Activated B cell treated with CpG ODN at 0.5 μM for 24 hours (primary cell): ENCODE measurements at regions not wholly inside any gene's neighbourhood (a gene's known extent, or its start where the extent isn't known, plus 50 kb on each side); places are given as distances from the start of the nearest gene placed in this dataset.

Source experiments
- ATAC-seq: fragments of 200-7000 bp; cut with Tn5 transposase; one replicate; pipeline ENCODE4 v1.10.0; 2021; ENCODE audit warnings: low read depth, mild to moderate bottlenecking, moderate library complexity
- CTCF ChIA-PET: fragments of 350-600 bp; sonication (Branson Sonifier 250); formaldehyde crosslinking; loops from one replicate; lab custom pipeline; 2021; ENCODE audit warnings: antibody characterized with exemption; lab: Charles Lee
- POLR2A ChIA-PET: fragments of 350-600 bp; sonication (Branson Sonifier 250); formaldehyde crosslinking; loops from one replicate; lab custom pipeline; 2021; ENCODE audit warnings: antibody characterized with exemption; lab: Charles Lee
- DNase-seq: peaks from one replicate; pipeline ENCODE4 v3.0.0; 2022
- H3K27ac Mint-ChIP-seq: one replicate; pipeline ENCODE4 v1.8.0; 2020; ENCODE audit warnings: mixed read lengths
- H3K27me3 Mint-ChIP-seq: one replicate; pipeline ENCODE4 v1.8.0; 2021; ENCODE audit warnings: mixed read lengths
- H3K36me3 Mint-ChIP-seq: one replicate; pipeline ENCODE4 v1.8.0; 2021; ENCODE audit warnings: low read depth, mixed read lengths
- H3K4me1 Mint-ChIP-seq: one replicate; pipeline ENCODE4 v1.8.0; 2021; ENCODE audit warnings: mixed read lengths
- H3K4me3 Mint-ChIP-seq: one replicate; pipeline ENCODE4 v1.8.0; 2020; ENCODE audit warnings: mild to moderate bottlenecking, mixed read lengths
- H3K9me3 Mint-ChIP-seq: one replicate; pipeline ENCODE4 v1.8.0; 2020; ENCODE audit warnings: mixed read lengths
- intact Hi-C: fragments of 100-400 bp; cut with micrococcal nuclease; formaldehyde crosslinking; loops from one replicate; pipeline ENCODE4 v1.15.1; 2024
- TF ChIP-seq, protein P1 (sequence below): fragments of 200-600 bp; IDR thresholded peaks from one replicate; pipeline ENCODE4 v1.8.0; 2022; ENCODE audit warnings: antibody characterized with exemption, mild to moderate bottlenecking

DNA sequence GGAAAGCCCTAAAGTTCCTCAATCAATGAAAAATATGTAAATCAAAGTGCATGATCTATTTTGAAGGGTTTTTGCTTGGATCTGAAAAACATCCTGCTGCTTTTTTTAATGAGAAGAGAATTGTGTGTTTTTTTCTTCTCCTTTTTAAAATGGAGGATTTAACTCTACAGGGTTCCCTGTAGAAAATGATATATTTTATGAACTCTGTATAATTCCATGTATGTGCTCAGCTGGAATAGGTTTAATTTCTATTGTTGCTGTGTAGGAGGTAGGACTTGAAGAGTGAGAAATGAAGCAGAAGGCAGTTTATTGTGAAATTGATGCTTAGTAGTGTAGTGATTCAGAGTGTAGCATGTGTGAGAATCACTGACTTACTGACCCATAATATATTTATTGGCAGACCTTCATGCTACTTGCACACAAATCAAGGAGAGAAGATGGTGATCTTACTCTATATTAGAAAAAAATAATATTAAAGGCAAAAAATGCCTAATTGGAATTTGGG, 286.8 kb upstream of the FSTL5 start:
- Mint-ChIP-seq H3K27me3 (no peaks in the 10 kb centered on the region), H3K36me3 (no peaks in the 10 kb centered on the region), H3K9me3 (no peaks in the 10 kb centered on the region), H3K4me3 (no peak overlapping the region), H3K4me1 (no peaks in the 10 kb centered on the region), H3K27ac (no peak overlapping the region)
- ATAC-seq (no peak), DNase-seq (no peak)
- TF ChIP-seq, protein P1, sequence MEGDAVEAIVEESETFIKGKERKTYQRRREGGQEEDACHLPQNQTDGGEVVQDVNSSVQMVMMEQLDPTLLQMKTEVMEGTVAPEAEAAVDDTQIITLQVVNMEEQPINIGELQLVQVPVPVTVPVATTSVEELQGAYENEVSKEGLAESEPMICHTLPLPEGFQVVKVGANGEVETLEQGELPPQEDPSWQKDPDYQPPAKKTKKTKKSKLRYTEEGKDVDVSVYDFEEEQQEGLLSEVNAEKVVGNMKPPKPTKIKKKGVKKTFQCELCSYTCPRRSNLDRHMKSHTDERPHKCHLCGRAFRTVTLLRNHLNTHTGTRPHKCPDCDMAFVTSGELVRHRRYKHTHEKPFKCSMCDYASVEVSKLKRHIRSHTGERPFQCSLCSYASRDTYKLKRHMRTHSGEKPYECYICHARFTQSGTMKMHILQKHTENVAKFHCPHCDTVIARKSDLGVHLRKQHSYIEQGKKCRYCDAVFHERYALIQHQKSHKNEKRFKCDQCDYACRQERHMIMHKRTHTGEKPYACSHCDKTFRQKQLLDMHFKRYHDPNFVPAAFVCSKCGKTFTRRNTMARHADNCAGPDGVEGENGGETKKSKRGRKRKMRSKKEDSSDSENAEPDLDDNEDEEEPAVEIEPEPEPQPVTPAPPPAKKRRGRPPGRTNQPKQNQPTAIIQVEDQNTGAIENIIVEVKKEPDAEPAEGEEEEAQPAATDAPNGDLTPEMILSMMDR: no peak
- ChIA-PET POLR2A (no interaction called here), CTCF (no interaction called here)
- intact Hi-C loops: no loop called here

DNA sequence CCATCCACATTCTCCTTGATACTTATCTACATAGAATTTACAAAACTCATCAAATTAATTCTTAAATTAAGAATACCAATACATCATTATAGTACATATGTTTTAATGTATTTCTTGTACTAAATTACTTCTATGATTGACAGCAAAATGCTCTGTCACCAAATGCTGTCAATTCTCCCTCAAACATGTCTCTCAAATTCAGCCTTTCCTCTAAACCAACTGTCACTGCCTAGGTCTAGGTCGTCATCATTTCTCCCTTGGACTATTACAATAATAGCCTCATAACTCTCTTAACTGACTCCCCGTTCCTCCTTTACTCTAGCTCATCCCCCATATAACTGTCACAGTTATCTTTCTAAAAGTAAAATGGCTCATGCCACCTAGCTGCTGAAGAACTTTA, 279.7 kb upstream of the FSTL5 start:
- no peak overlapping the region for H3K27ac Mint-ChIP-seq
- no peaks in the 10 kb centered on the region for H3K9me3 Mint-ChIP-seq
- POLR2A ChIA-PET: no interaction called here
- DNase-seq: no peak
- TF ChIP-seq, protein P1: no peak
- H3K27me3 Mint-ChIP-seq: no peaks in the 10 kb centered on the region
- ATAC-seq: no peak
- intact Hi-C loops: no loop called here
- H3K4me1 Mint-ChIP-seq: no peaks in the 10 kb centered on the region
- H3K4me3 Mint-ChIP-seq: no peak overlapping the region
- no peaks in the 10 kb centered on the region for H3K36me3 Mint-ChIP-seq
- CTCF ChIA-PET: no interaction called here

DNA sequence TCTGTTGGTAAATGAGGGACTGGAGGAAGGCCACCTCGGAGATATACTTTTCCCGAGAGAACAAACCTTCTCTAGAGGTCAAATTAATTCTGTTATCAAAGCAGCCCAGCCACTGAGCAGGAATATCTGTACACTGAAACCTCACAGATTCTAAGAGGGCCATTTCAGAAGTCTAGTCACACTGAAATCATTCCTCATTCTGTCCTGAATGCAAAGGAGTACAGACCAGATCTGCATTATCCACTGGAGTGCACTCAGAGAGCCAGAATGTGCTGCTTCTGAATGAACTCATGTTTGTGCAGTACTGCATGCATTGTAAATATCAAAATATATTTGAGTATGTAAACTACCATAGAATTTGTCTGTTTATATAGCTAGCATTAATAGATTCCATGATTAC, 278.3 kb upstream of the FSTL5 start:
- POLR2A ChIA-PET: no interaction called here
- CTCF ChIA-PET: no interaction called here
- ATAC-seq: no peak
- Mint-ChIP-seq H3K27me3 (no peaks in the 10 kb centered on the region), H3K9me3 (no peaks in the 10 kb centered on the region), H3K27ac (no peak overlapping the region), H3K4me1 (no peaks in the 10 kb centered on the region), H3K36me3 (no peaks in the 10 kb centered on the region), H3K4me3 (no peak overlapping the region)
- intact Hi-C loops: no loop called here
- no peak for DNase-seq
- TF ChIP-seq, protein P1: no peak

DNA sequence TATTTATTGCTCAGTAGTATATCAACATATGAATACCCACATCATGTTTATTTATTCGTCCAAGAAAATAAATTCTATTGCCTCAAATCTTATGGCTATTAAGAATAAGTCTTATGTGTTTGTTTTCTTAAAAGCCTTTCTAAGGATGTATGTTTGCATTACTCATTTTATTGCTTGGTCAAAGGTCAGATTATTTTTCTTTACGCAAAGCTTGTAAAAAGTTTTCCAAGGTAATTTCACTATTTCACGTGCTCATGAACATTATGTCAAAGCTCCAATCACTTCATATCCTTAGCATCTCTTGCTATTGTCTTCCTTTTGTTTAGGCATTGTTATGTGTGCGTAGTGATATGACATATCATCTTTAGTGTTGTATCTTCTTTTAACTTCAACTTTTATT, 258.5 kb upstream of the FSTL5 start:
- intact Hi-C loops: no loop called here
- TF ChIP-seq, protein P1: no peak
- POLR2A ChIA-PET: no interaction called here
- Mint-ChIP-seq H3K9me3 (peaks cover 6% of the 10 kb centered on the region), H3K27me3 (no peaks in the 10 kb centered on the region), H3K4me1 (no peaks in the 10 kb centered on the region), H3K4me3 (no peak overlapping the region), H3K27ac (no peak overlapping the region), H3K36me3 (no peaks in the 10 kb centered on the region)
- DNase-seq (no peak), ATAC-seq (no peak)
- CTCF ChIA-PET: no interaction called here

DNA sequence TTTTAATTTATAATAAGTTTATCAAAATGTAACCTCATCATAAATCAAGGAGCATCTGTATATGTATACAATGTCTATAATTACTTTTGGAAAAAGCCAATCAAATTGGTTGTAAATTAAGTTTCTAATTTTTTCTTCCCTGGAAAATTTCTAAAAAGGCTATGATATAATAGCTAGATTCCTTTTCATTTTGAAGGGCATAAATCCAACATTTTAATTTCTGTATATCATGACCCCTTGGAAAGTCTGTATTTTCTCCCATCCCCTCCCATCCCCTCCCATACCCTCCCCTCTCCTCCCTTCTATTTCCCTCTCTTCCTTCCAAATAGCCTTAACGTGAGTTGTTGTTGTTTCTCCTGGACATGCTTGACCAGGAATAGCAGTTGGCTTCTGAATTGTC, 247.1 kb upstream of the FSTL5 start:
- Mint-ChIP-seq H3K9me3 (no peaks in the 10 kb centered on the region), H3K27ac (no peak overlapping the region), H3K4me1 (no peaks in the 10 kb centered on the region), H3K36me3 (no peaks in the 10 kb centered on the region), H3K4me3 (no peak overlapping the region), H3K27me3 (no peaks in the 10 kb centered on the region)
- ChIA-PET POLR2A (no interaction called here), CTCF (no interaction called here)
- TF ChIP-seq, protein P1: no peak
- intact Hi-C loops: no loop called here
- DNase-seq: no peak
- ATAC-seq: no peak
